OCI-LY1 (cell line): ENCODE measurements at regions not wholly inside any gene's neighbourhood (a gene's known extent, or its start where the extent isn't known, plus 50 kb on each side); places are given as distances from the start of the nearest gene placed in this dataset.

ENCODE experiments used
- H2AFZ ChIP-seq: fragments of 200-600 bp; sonication (generic), shearing (Covaris generic); 2 replicates; pipeline ENCODE4 v1.6.0; 2014; ENCODE audit warnings: antibody characterized with exemption, mild to moderate bottlenecking, low read length
- H3F3A ChIP-seq: fragments of 200-600 bp; sonication (generic), shearing (Covaris generic); 2 replicates; pipeline ENCODE4 v1.6.0; 2014; ENCODE audit warnings: mild to moderate bottlenecking, antibody characterized with exemption, low read length, moderate library complexity; ENCODE audit not compliant: insufficient read depth
- H3K27ac ChIP-seq: fragments of 200-600 bp; sonication (generic); 2 replicates; pipeline ENCODE4 v1.5.1; 2014; ENCODE audit warnings: low read length, mixed run types, mild to moderate bottlenecking, low read depth; ENCODE audit not compliant: poor library complexity, severe bottlenecking
- H3K27me3 ChIP-seq: fragments of 200-600 bp; sonication (generic); 2 replicates; pipeline ENCODE4 v1.6.0; 2014; ENCODE audit warnings: antibody characterized with exemption, mild to moderate bottlenecking, low read length, moderate library complexity; ENCODE audit not compliant: insufficient read depth
- H3K36me3 ChIP-seq: fragments of 200-600 bp; sonication (generic); 2 replicates; pipeline ENCODE4 v1.6.1; 2014; ENCODE audit warnings: mild to moderate bottlenecking, antibody characterized with exemption, low read length, moderate library complexity, mixed read lengths; ENCODE audit not compliant: insufficient read depth
- H3K4me1 ChIP-seq: fragments of 200-600 bp; sonication (generic); 2 replicates; pipeline ENCODE4 v1.5.1; 2014; ENCODE audit warnings: mild to moderate bottlenecking, low read length, moderate library complexity; ENCODE audit not compliant: insufficient read depth, severe bottlenecking
- H3K4me2 ChIP-seq: fragments of 200-600 bp; sonication (generic), shearing (Covaris generic); 2 replicates; pipeline ENCODE4 v1.6.1; 2014; ENCODE audit warnings: low read length
- H3K4me3 ChIP-seq: fragments of 200-600 bp; sonication (generic); 2 replicates; pipeline ENCODE4 v1.5.1; 2014; ENCODE audit warnings: low read length, low read depth, mild to moderate bottlenecking, mixed read lengths; ENCODE audit not compliant: poor library complexity, severe bottlenecking
- H3K79me2 ChIP-seq: fragments of 200-600 bp; shearing (Covaris generic); 2 replicates; pipeline ENCODE4 v1.6.1; 2016; ENCODE audit warnings: mixed run types, low read length, mixed read lengths; ENCODE audit not compliant: insufficient read depth
- H3K9ac ChIP-seq: fragments of 200-600 bp; sonication (generic), shearing (Covaris generic); 2 replicates; pipeline ENCODE4 v1.6.1; 2014; ENCODE audit warnings: mild to moderate bottlenecking, low read length, mixed read lengths
- H3K9me2 ChIP-seq: fragments of 200-600 bp; sonication (generic), shearing (Covaris generic); 2 replicates; pipeline ENCODE4 v1.6.1; 2014; ENCODE audit warnings: low read depth, mild to moderate bottlenecking, low read length, mixed read lengths
- H3K9me3 ChIP-seq: fragments of 200-600 bp; shearing (Covaris generic); 2 replicates; pipeline ENCODE4 v1.6.1; 2014; ENCODE audit warnings: low read length, mixed read lengths
- H4K20me1 ChIP-seq: fragments of 200-600 bp; sonication (generic), shearing (Covaris generic); 2 replicates; pipeline ENCODE4 v1.6.0; 2016; ENCODE audit warnings: mild to moderate bottlenecking, low read length; ENCODE audit not compliant: insufficient read depth
- CTCF ChIP-seq: fragments of 200-600 bp; sonication (generic), shearing (Covaris generic); IDR thresholded peaks from 2 replicates; pipeline ENCODE4 v1.5.1; 2017; ENCODE audit warnings: mild to moderate bottlenecking, antibody characterized with exemption, low read length, moderate library complexity, mixed read lengths
- EZH2 ChIP-seq: fragments of 200-600 bp; sonication (generic), shearing (Covaris generic); IDR thresholded peaks from 2 replicates; pipeline ENCODE4 v1.8.0; 2017; ENCODE audit warnings: borderline replicate concordance, mixed run types, mild to moderate bottlenecking, antibody characterized with exemption, low read length, moderate library complexity, mixed read lengths

- Histone ChIP-seq H3K27me3 (peaks cover 3% of the 10 kb centered on the region; the same call in 1 of the 2 replicates), H3K4me2 (no peak overlapping the region)
- no peak for TF ChIP-seq CTCF
- no peak for TF ChIP-seq EZH2
These were observed 277.0 kb downstream of the ACTR3B start for GRCh38 chr7:153036396-153037063.

GRCh38 chr7:153043440-153043839 is 283.9 kb downstream of the ACTR3B start:
- Histone ChIP-seq H4K20me1 (no peaks in the 10 kb centered on the region), H2AFZ (no peak overlapping the region), H3K79me2 (no peaks in the 10 kb centered on the region), H3K9me2 (no peaks in the 10 kb centered on the region), H3K4me3 (no peak overlapping the region), H3K4me2 (no peak overlapping the region), H3K27me3 (no peaks in the 10 kb centered on the region), H3F3A (no peaks in the 10 kb centered on the region), H3K27ac (no peak overlapping the region), H3K4me1 (no peaks in the 10 kb centered on the region), H3K9me3 (no peaks in the 10 kb centered on the region), H3K9ac (no peak overlapping the region), H3K36me3 (no peaks in the 10 kb centered on the region)
- TF ChIP-seq EZH2 (no peak), CTCF (no peak)

More at GRCh38 chr7:153036396-153037063, 277.0 kb downstream of the ACTR3B start:
- Histone ChIP-seq H3K79me2 (no peaks in the 10 kb centered on the region), H3K27ac (no peak overlapping the region), H3K4me3 (no peak overlapping the region), H3K36me3 (no peaks in the 10 kb centered on the region), H3K9me3 (no peaks in the 10 kb centered on the region), H2AFZ (no peak overlapping the region), H4K20me1 (no peaks in the 10 kb centered on the region), H3K4me1 (no peaks in the 10 kb centered on the region), H3K9ac (no peak overlapping the region), H3F3A (no peaks in the 10 kb centered on the region), H3K9me2 (no peaks in the 10 kb centered on the region)

- no peak overlapping the region for H2AFZ ChIP-seq
- H3K4me3 ChIP-seq, result no peak overlapping the region
- no peaks in the 10 kb centered on the region for H3K79me2 ChIP-seq
- TF ChIP-seq CTCF (no peak), EZH2 (no peak)
- H3K9me2 ChIP-seq, result no peaks in the 10 kb centered on the region
- no peaks in the 10 kb centered on the region for H3K27me3 ChIP-seq
- H3K4me1 ChIP-seq, result no peaks in the 10 kb centered on the region
- H3K36me3 ChIP-seq, result no peaks in the 10 kb centered on the region
- no peak overlapping the region for H3K9ac ChIP-seq
- H3F3A ChIP-seq, result no peaks in the 10 kb centered on the region
- H3K9me3 ChIP-seq, result no peaks in the 10 kb centered on the region
- H3K4me2 ChIP-seq, result no peak overlapping the region
- no peak overlapping the region for H3K27ac ChIP-seq
- H4K20me1 ChIP-seq, result no peaks in the 10 kb centered on the region
These were observed 285.4 kb downstream of the ACTR3B start for GRCh38 chr7:153044981-153045380.
